HepG2 (cell line): ENCODE measurements at regions not wholly inside any gene's neighbourhood (a gene's known extent, or its start where the extent isn't known, plus 50 kb on each side); places are given as distances from the start of the nearest gene placed in this dataset.

Experiments used
- DNMT1 ChIP-seq: sonication (generic); formaldehyde crosslinking; IDR thresholded peaks from 2 replicates; pipeline ENCODE4 v1.5.1; 2020; ENCODE audit warnings: mild to moderate bottlenecking, missing genetic modification reagents
- HNRNPL ChIP-seq: fragments of 200-400 bp; formaldehyde crosslinking; IDR thresholded peaks from 2 replicates; pipeline ENCODE4 v1.6.1; 2017; ENCODE audit warnings: mild to moderate bottlenecking, low read depth, low read length
- MEIS1 ChIP-seq: sonication (generic); formaldehyde crosslinking; IDR thresholded peaks from 2 replicates; pipeline ENCODE4 v1.9.0; 2021; ENCODE audit warnings: mild to moderate bottlenecking, missing genetic modification reagents, moderate library complexity, borderline replicate concordance
- RAD21 ChIP-seq: fragments of 450-650 bp; formaldehyde crosslinking; IDR thresholded peaks from 2 replicates; pipeline ENCODE4 v1.5.0; 2020; ENCODE audit warnings: mild to moderate bottlenecking
- ZNF724P ChIP-seq: sonication (generic); formaldehyde crosslinking; IDR thresholded peaks from 2 replicates; pipeline ENCODE4 v1.8.0; 2022; ENCODE audit warnings: missing genetic modification reagents, borderline replicate concordance
- TF ChIP-seq, protein P1 (sequence below): IDR thresholded peaks from 2 replicates; pipeline ENCODE4 v1.6.1; 2012; ENCODE audit warnings: low read depth, low read length, improper control_type of control experiment

DNA sequence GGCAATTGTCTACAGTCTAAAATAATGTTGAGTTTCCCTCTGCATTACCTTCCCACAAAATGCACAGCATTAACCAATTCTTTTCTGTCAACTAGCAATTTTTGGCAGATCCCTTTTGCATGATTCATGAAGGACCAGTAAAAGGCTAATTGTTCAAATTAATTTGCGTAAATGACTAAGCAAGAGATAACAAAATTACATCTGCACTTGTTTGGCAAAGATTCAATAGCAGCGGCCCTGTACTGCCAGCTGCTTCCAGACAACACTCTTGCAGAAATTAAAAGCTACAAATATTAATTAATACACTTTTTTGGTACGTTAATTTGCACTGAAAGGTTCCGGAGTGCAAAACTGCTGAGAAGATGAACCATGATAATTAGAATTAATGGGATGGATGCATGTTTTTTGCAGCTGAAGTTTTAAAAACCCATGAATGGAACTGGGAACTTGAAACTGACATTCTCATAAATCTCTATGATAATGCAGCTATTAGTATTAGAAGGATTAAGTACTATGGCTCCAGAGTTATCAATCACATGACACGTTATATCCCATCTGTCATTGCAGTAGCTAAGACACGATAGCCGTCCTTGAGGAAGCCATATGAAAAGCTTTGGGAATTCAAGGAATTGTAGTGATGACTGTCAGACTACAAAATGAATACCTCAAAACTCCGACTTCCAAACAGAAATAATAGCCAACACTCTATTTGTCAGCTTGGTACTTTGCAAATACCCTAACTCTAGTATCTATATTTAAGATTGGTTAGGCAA is 1268.3 kb upstream of the ACVR2A start:
- TF ChIP-seq RAD21: no peak
- no peak for TF ChIP-seq ZNF724P (CRISPR knock-in tag)
- no peak for TF ChIP-seq MEIS1 (CRISPR knock-in tag)
- TF ChIP-seq DNMT1 (CRISPR knock-in tag): no peak
- TF ChIP-seq, protein P1, sequence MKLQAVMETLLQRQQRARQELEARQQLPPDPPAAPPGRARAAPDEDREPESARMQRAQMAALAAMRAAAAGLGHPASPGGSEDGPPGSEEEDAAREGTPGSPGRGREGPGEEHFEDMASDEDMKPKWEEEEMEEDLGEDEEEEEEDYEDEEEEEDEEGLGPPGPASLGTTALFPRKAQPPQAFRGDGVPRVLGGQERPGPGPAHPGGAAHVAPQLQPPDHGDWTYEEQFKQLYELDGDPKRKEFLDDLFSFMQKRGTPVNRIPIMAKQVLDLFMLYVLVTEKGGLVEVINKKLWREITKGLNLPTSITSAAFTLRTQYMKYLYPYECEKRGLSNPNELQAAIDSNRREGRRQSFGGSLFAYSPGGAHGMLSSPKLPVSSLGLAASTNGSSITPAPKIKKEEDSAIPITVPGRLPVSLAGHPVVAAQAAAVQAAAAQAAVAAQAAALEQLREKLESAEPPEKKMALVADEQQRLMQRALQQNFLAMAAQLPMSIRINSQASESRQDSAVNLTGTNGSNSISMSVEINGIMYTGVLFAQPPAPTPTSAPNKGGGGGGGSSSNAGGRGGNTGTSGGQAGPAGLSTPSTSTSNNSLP: no peak
- no peak for TF ChIP-seq HNRNPL
